SKM-1 (cell line): ENCODE measurements at regions not wholly inside any gene's neighbourhood (a gene's known extent, or its start where the extent isn't known, plus 50 kb on each side); places are given as distances from the start of the nearest gene placed in this dataset.
"Not testable (repeated sequence)": the region's sequence is repeated elsewhere in the genome, so short reads cannot be mapped to it uniquely, and the experiment has no call there.

Source experiments
- DNase-seq: peaks from one replicate; lab custom pipeline; 2025; ENCODE audit not compliant: unreplicated experiment; lab: John Stamatoyannopoulos, UW

DNA sequence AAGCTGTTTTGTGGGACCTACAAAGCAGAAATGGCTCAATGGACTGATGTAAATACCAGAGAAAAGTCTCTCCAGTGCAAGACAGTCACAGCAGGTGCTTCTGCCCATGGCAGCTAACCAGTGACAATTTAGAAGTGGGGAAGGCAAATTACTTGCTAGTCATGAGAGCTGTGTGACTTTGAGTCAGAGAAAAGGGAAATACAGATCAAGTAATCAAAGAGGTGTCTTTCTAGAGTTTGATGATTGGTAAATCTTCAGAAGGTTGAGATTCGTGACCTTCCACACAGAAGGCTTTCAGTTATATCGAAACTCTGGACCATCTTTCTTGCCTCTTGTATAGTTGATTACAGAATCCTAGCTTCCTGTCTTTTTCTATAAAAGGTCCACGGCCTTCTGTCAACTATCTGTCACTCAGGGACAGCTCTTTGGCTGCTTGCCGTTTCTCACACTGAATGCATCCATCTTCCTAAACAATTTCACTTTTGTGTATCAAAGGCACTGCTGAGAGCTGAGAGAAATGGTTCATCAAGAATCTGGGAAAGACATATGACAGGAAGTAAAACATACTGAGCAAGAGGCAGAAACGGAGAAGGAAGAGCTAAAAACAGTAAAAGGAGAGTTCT, 993.9 kb upstream of the ACO1 start:
- no peak for DNase-seq

DNA sequence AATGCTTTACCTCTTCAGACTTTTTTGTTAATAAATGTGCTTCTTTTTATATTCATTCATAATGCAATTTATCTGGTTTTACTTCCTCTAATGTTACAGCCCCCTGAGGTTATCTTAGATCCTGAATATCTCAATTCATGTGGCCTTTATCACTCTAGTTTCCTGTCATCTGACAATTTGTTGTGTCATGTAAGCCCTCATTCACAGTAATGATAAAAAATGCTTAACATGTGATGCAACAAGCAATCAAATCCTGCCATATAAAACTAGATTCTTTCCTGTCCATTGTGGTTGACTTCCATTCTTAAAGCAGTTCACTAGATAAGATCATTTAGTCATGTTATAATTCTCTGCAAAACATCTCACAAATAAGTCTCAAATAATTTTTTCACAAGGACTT, 991.2 kb upstream of the ACO1 start:
- DNase-seq = no peak

DNA sequence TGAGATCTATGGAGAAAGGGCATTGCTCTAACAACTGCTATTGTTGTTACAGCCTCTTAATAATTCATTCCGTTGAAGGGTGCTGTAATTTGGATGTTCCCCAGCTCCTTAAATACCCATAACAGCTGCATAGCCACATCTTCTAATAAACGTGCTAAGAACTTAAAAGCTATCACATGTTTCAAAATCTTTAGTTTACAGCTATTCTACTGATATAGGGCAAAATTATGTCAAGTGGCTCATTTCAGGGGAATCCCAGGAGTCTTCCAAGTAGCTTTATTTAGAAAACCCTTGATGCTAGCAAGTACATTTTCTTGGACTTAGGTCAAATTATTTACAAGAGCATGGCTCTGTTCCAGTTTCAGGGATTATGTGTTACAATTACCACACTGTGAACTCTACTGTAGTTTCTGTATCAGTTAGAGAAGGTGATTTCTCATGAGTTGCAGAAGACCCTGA, 990.4 kb upstream of the ACO1 start:
- no peak for DNase-seq

DNA sequence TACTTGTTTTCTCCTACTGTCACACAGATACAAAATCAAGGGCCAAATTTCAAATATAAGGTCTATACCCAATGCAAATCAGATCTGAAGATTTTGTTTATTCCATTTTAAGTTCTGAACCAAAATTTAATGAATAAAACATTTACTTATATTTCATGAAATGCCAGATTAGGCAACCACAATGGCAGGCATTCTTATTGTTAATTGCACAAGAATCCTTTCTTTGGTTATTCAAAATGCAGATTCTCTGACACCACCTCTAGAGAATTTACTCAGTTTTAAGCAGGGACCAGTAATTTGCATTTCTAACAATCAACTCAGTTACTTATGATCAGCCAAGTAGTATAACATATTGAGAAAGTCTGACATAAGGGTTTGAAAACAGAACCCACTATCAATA, 972.4 kb upstream of the ACO1 start:
- DNase-seq = no peak

DNA sequence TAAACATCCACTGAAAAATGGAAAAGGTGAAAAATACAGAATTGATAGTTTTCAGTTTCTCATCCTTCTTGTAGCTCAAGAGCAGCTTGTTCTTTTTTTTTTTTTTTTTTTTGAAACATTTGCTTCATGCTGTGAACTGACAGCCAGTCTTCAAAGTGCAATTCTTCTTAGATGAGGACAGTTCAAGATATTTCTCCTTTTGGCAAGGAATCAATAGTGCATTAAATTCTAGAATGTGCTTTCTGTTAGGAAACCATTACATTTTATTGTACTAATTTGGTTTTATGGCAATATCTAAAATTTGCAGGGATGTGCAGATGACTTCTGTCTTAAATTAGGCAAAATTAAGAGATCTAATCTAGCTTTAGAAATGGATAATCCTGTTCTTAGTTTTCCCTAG, 969.3 kb upstream of the ACO1 start:
- no peak for DNase-seq

DNA sequence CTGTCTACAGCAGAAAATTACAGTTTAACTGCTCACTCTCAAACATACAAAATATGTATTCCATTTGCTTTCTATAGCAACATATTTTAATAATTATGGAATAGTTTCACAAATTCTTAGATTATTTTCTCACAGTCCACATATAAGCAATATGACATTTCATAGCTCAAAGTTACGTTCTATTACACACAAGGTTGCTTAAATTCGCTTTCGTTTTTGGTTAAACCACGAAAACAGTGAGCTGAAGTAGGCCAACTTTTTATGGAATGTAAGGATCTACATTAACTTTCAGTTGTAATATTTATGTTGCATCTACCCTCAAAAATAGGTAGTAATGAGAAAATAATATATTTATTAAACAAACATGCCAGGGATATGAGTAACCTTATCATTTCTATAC, 966.0 kb upstream of the ACO1 start:
- DNase-seq = no peak

DNA sequence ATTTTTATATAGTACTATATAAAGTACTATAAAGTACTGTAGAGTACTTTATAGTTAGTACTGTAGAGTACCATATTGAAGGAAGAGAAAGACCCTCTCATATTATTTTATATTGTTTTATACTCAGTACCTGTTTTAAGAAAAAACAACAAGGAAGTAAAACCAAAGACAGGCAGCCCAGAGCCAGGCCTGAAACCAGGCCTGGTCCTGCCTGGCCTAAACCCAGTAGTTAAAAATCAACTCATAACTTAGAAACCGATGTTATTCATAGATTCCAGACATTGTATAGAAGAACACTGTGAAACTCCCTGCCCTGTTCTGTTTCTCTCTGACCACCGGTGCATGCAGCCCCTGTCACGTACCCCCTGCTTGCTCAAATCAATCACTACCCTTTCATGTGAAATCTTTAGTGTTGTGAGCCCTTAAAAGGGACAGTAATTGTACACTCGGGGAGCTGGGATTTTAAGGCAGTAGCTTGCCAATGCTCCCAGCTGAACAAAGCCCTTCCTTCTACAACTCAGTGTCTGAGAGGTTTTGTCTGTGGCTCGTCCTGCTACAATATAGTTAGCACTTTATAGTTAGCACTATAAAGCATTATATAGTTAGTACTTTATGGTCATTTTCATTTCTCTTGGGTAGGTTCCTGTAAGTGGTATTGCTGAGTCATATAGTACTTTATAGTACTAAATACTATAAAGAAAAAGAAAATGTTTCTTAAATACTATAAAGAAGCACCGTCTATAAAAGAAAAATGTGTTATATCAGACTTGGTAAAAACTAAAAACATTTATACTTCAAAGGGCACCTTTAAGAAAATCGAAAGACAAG, 940.6 kb upstream of the ACO1 start:
- not testable (repeated sequence) for DNase-seq

DNA sequence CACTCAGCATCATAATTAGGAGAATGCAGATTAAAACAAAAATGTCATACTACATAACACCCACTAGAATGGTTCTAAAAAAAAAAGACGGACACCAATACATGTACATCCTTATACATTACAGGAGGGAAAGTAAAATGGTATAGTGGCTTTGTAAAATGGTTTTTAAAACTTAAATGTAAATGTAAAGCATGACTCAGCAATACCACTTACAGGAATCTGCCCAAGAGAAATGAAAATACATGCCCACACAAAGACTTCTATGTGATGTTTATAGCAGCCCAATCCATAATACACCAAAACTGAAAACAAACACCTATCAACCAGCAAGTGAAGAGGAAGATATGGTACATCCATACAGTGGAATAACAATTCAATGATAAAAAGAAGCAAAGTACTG, 939.1 kb upstream of the ACO1 start:
- DNase-seq = no peak

DNA sequence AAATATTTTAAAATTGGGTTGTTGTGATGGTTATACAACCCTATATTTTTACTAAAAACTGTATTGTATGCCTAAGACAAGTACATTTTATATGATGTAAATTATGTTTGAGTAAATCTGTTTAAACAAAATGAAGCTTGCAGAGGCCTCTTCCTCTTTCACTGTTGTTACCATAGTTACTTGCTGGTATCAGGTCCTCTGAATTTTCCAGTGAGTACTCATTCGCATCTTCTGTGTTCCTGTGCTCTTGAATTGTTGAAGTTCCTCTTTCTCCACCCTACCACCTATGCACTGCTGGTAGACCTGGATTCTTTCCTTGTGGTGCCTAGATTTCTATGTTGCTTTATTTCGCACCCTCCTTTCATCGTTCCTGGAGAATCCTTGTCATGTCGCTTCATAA, 938.5 kb upstream of the ACO1 start:
- DNase-seq = no peak

DNA sequence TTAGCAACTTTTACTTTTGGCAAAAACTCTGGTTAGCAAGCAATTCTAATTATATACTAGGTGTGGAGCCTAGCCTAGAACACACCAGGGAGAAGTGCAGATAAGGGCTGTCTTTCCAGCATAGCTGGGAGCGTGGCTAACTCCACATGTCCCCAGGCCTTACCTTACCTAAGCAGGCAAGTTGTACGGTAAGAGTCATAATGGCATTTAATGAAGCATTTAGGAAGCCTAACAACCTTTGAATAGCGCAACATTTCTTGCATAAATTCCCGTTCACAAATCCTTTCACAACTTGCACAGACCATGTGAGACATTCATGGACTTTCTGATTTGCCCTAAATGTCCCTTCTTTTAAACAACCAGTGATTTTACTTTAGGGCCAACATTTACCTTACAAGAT, 917.4 kb upstream of the ACO1 start:
- no peak for DNase-seq

DNA sequence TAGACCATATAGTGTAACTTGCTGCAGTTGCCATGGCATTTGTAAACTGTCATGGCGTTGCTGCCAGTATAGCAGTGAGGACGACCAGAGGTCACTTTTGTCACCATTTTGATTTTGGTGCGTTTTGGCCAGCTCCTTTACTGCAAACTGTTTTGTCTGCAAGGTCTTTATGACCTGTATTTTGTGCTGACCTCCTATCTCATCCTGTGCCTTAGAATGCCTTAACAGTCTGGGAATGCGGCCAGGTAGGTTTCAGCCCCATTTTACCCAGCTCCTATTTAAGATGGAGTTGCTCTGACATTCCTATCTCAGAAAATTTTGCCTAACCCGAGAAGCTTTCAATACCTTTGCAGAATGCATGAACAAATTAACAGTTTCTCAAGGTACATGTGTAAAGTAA, 914.4 kb upstream of the ACO1 start:
- DNase-seq = no peak

DNA sequence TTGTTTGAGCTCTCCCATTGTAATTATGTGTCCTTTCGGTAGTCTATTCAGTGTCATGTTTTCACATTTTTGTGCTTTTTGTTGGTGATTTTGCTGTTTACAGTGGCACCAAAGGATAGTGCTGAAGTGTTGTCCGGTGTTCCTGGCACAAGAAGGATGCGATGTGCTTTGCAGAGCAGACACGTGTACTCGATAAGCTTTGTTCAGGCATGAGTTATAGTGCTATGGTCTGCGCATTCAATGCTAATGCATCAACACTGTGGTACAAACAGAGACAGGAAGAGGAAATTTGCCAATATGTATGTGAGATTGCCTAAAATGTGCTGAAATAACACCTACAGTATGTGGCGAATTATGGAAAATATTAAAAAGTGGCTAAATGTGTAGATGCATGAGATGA, 913.4 kb upstream of the ACO1 start:
- no peak for DNase-seq

DNA sequence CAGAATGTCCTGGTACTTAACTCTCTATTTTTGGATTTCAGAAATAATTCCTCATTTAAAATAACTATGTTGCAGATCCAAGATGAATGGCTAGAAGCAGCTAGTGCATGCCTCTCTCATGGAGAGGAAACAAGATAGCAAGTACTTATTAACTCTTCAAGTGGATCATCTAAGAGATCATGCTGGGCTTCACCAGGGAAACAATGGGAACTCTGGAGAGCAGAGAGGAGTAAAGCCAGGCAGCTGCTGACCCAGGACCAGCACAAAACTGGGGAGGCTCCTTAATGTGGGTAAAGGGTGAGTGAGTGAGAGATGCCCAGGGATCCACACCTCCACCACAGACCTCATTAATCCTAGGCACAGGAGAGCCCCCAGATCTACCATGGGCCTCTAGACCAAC, 897.8 kb upstream of the ACO1 start:
- no peak for DNase-seq

DNA sequence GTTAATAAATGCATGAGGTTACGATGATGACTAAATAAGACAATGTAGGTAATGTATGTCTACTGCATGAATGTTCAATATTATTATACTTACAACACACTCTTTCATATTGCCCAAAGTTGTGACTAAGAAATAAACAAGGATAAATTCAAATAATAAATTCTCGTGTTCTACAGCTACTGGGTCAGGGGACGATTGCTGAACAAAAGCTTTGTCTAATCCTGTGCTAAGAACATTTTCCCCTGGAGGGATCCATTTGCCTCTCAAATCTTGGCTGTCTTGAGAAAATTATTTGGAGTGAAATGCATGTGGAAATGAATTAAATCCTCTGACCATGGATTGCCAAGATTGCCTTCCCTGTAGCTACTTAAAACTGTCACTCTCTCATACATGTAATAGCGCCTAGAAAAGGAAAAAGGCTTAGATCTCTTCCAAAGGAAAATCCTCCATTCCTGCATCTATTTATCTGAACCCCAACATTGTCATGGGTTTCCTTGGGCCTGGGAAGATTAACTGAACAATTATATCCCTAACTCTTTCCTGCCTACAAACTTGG, 893.8 kb upstream of the ACO1 start:
- DNase-seq = no peak

DNA sequence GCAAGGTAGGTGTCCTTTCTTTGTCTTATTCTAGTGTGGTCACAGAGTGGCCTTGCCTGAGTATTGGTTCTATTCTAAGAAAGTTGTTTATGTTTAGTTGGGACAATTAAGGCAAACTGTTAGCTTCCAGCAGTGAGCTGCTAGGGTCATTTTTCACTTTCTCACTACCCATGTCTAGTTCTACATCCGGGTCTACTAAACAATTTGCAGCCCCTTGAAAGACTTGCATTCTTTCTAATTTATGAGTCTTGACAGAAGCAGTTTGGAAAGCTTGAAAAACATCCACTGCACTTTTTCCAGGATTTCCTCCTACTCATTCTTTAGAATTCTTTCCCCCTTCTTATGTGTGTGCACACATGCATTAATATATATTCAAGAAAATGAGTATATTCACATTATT, 892.2 kb upstream of the ACO1 start:
- DNase-seq = no peak

DNA sequence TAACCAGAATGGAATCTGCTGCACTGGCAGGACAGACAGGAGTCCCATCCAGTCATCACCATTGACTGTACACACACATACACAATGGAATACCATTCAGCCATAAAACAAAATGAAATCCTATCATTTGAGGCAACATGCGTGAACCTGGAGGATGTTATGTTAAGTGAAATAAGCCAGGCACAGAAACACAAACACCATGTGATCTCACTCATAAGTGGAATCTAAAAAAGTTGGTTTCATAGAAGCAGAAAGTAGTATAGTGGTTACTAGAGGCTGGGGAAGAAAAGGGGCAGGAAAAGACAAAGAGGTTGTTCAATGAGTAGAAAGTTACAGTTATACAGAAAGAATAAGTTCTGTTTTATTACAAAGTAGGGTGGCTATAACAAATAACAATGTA, 884.0 kb upstream of the ACO1 start:
- no peak for DNase-seq

DNA sequence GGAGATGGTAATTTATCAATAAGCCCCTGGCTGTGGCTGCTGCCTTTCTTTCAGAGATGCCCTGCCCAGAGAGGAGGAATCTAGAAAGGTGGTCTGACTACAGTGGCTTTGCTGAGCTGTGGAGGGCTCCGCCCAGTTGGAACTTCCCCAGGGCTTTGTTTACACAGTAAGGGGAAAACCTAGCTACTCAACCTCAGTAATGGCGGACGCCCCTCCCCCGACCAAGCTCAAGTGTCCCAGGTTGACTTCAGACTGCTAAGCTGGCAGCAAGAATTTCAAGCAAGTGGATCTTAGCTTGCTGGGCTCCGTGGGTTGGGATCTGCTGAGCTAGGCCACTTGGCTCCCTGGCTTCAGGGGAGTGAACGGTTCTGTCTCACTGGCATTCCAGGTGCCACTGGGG, 865.4 kb upstream of the ACO1 start:
- no peak for DNase-seq

DNA sequence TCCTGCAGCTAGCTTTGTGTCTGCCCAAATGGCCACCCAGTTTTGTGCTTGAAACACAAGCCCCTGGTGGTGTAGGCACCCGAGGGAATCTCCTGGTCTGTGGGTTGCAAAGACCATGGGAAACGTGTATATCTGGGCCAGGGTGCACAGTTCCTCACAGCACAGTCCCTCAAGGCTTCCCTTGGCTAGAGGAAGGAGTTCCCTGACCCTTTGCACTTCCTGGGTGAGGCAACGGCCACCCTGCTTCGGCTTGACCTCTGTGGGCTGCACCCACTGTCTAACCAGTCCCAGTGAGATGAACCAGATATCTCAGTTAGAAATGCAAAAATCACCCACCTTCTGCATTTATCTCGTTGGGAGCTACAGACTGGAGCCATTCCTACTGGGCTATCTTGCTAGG, 865.0 kb upstream of the ACO1 start:
- peak; percentile 25 for DNase-seq

DNA sequence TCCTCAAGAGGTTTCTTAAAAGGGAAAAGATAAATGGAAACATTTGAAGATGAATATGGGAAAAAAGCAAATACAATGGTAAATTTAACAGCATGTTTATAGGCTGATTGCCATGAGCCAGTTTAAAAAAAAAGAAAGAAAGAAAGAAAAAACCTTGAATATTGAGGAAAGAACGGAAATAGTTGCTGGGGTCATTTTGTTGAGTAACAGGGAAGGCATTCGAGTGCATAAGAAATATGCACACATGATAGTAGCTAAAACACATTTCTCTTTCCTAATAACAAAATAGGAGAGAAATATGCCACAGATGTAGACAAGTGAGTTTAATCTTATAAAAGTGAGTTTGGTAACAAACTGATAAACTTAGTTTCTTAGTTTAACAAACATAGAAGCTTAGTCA, 864.6 kb upstream of the ACO1 start:
- DNase-seq = no peak

DNA sequence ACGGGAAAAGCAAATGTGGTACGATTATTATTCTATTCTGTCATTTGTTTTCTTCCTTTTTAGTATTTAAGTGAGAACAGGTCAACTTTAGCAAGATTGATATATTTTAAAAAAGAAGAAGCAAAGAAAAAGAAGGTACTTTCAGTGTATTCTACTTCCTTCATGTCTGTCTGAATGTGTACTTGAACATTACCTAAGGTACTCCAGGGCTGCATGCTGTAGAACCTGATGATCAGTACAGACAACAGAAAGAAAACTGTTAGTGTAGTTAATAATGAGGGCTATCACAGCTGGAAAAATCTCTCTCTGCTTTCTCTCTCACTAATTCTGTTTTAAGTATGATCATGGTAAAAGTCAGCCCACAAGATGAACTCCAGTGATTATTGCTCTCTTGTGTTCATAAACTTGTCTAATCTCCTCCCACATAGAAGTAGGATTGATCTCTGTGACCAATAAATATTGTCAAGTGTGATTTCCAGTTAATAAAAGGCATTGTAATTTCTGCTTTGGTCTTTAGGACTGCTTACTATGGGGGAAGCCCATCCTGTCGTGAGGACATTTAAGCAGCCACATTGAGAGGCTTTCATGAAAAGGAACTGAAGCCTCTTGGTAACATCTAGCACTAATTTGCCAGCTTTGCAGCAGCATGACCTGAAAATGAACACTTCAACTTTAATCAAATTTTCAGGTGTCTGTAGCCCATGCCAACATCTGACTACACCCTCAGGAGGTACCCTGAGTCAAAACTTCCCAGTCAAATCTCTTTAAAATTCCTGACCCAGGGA, 864.0 kb upstream of the ACO1 start:
- DNase-seq = no peak

DNA sequence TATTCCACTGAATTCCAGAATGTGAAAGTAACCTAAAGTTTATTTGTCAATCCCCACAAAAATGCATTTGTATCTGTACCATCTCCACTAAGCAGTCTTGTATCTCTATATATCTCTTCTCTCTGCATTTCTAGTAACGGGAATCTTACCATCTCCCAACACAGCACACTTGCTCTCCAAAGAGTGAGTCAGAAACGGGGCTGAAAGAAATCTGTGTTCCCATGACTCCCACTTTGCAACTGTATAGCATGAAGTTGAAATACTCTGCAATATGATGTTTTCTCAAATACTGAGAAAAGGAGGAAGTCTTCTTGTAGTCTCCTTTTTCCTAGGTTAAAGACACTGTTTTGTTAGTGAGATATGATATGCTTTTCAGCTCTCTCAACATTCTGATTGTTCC, 848.8 kb upstream of the ACO1 start:
- DNase-seq = no peak

DNA sequence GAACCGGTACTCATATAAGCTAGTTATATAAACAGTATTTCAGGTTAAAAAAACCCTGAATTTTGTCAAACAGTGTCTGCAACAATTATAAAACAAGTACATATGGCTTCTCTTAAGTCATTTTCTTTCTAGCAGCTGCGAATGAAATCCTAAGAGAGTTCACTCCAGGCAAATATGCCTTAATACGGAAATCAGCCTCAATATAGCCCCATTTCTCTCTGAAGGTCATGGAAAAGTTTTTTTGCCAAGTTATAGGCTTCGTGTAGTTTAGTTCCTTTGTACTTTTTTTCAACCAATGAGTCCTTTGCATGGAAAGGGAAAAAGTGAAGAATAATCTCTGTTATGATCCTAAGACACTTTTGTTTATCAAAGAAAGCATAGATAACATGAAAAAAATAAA, 848.0 kb upstream of the ACO1 start:
- DNase-seq = no peak
